NT2/D1 (cell line): ENCODE measurements at regions not wholly inside any gene's neighbourhood (a gene's known extent, or its start where the extent isn't known, plus 50 kb on each side); places are given as distances from the start of the nearest gene placed in this dataset.

ENCODE experiments used
- DNase-seq: peaks from one replicate; pipeline ENCODE4 v3.0.0-alpha.2; 2011; ENCODE audit warnings: low read depth, low spot score
- H3K27me3 ChIP-seq: 2 replicates; pipeline ENCODE4 v1.6.0; 2011; ENCODE audit warnings: mild to moderate bottlenecking; ENCODE audit not compliant: insufficient read length, insufficient read depth
- H3K36me3 ChIP-seq: 2 replicates; pipeline ENCODE4 v1.6.1; 2011; ENCODE audit warnings: mild to moderate bottlenecking, low read length, mixed read lengths; ENCODE audit not compliant: insufficient read depth, insufficient read length
- H3K4me1 ChIP-seq: 2 replicates; pipeline ENCODE4 v1.5.1; 2011; ENCODE audit not compliant: insufficient read depth, insufficient read length
- H3K4me3 ChIP-seq: 2 replicates; pipeline ENCODE4 v1.5.1; 2011; ENCODE audit warnings: low read depth; ENCODE audit not compliant: insufficient read length
- H3K9ac ChIP-seq: 2 replicates; pipeline ENCODE4 v1.6.0; 2011; ENCODE audit warnings: low read depth; ENCODE audit not compliant: insufficient read length
- H3K9me3 ChIP-seq: 2 replicates; pipeline ENCODE4 v1.5.1; 2011; ENCODE audit warnings: mild to moderate bottlenecking, low read length; ENCODE audit not compliant: insufficient read depth
- SUZ12 ChIP-seq: IDR thresholded peaks from 2 replicates; pipeline ENCODE4 v1.6.1; 2011; ENCODE audit not compliant: insufficient read length, insufficient read depth; ENCODE audit errors: extremely low read depth
- YY1 ChIP-seq: IDR thresholded peaks from 2 replicates; pipeline ENCODE4 v1.6.1; 2011; ENCODE audit not compliant: insufficient read length, insufficient read depth
- ZNF274 ChIP-seq: IDR thresholded peaks from 2 replicates; pipeline ENCODE4 v1.6.1; 2011; ENCODE audit warnings: mild to moderate bottlenecking, low read depth, low read length

DNA sequence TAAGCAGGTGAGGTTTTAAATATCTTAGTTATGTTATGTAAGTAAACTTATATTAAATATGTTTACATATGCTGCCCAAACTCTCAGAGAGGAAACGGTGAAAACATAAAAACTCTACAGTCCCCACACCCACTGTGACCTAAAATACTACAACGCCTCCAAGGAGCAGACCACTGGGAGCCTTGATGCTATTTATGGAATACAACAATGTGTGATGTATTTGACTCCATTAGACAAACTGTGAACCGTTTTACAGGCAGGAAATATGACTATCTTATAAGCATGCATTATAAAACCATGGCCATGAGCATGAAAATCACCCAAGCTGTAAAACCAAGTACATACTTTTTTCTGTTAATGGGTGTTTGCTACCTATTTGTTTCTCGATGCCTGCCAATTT, 379.5 kb upstream of the TBL1XR1 start:
- H3K9ac ChIP-seq = no peak overlapping the region
- no peaks in the 10 kb centered on the region for H3K27me3 ChIP-seq
- no peak overlapping the region for H3K4me3 ChIP-seq
- H3K9me3 ChIP-seq = no peaks in the 10 kb centered on the region
- no peak for DNase-seq
- no peak for TF ChIP-seq ZNF274
- no peak for TF ChIP-seq YY1
- no peak for TF ChIP-seq SUZ12
- H3K36me3 ChIP-seq = no peaks in the 10 kb centered on the region
- peaks cover 2% of the 10 kb centered on the region for H3K4me1 ChIP-seq

DNA sequence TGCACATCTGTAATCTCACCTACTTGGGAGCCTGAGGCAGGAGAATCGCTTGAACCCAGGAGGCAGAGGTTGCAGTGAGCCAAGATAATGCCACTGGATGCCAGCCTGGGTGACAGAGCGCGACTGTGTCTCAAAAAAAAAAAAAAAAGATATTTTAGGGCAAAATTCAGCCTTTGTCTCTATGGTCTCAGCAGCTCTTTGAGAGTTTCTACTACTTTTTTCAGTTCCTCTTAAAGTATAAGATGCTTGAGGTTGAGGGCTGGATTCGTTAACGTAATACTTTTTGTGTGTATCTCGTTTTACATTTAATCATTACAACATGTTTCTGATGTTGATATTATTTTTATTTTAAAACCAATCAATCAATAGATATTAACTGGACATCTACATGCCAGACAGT, 381.2 kb upstream of the TBL1XR1 start:
- no peaks in the 10 kb centered on the region for H3K27me3 ChIP-seq
- H3K9ac ChIP-seq = no peak overlapping the region
- no peaks in the 10 kb centered on the region for H3K36me3 ChIP-seq
- DNase-seq = no peak
- no peak overlapping the region for H3K4me3 ChIP-seq
- peaks cover 2% of the 10 kb centered on the region for H3K4me1 ChIP-seq
- TF ChIP-seq ZNF274 (no peak), SUZ12 (no peak), YY1 (no peak)
- no peaks in the 10 kb centered on the region for H3K9me3 ChIP-seq

- H3K4me3 ChIP-seq = no peak overlapping the region
- no peaks in the 10 kb centered on the region for H3K4me1 ChIP-seq
- H3K9me3 ChIP-seq = no peaks in the 10 kb centered on the region
- no peaks in the 10 kb centered on the region for H3K27me3 ChIP-seq
- no peaks in the 10 kb centered on the region for H3K36me3 ChIP-seq
- DNase-seq = no peak
- no peak overlapping the region for H3K9ac ChIP-seq
- TF ChIP-seq SUZ12 (no peak), YY1 (no peak), ZNF274 (no peak)
Measured at GRCh38 chr3:177579419-177579818, 382.1 kb upstream of the TBL1XR1 start.

- TF ChIP-seq SUZ12 (no peak), ZNF274 (no peak), YY1 (no peak)
- H3K9ac ChIP-seq = no peak overlapping the region
- no peaks in the 10 kb centered on the region for H3K27me3 ChIP-seq
- no peak for DNase-seq
- H3K4me1 ChIP-seq = no peaks in the 10 kb centered on the region
- H3K4me3 ChIP-seq = no peak overlapping the region
- no peaks in the 10 kb centered on the region for H3K9me3 ChIP-seq
- no peaks in the 10 kb centered on the region for H3K36me3 ChIP-seq
Measured at GRCh38 chr3:177580437-177580836, 383.2 kb upstream of the TBL1XR1 start.

GRCh38 chr3:177585271-177585670, 388.0 kb upstream of the TBL1XR1 start:
- no peaks in the 10 kb centered on the region for H3K27me3 ChIP-seq
- DNase-seq = no peak
- TF ChIP-seq YY1 (no peak), SUZ12 (no peak), ZNF274 (no peak)
- no peaks in the 10 kb centered on the region for H3K36me3 ChIP-seq
- no peak overlapping the region for H3K9ac ChIP-seq
- no peaks in the 10 kb centered on the region for H3K4me1 ChIP-seq
- no peak overlapping the region for H3K4me3 ChIP-seq
- peaks cover 14% of the 10 kb centered on the region; the same call in 1 of the 2 replicates for H3K9me3 ChIP-seq

DNA sequence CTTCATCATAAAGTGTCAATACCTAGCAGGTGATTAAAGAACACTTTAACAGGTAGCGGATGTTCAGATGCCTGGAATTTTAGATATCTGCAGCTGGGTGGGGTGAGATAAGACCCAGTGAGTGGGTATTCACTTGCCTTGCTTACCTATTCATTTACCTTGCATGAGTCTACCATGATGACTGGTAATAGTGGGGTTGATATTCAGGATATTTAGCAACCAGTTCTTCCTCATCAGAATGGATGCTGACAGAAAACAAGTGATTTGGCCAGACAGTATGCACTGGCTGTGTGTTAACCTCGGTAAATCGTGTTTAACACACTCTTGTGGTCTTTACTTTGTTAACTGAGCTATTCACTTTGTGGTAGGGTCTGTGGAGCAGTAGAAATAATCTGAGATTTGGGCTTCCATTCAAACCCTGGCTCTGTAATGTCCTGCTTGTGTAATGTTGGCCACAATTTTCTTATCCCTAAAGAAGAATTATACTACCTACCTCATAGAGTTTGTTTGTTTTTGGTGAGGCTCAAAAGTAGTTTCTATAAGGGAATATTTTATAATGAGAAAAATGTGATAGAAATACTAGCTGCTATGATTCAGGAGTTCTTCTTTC, 391.9 kb upstream of the TBL1XR1 start:
- TF ChIP-seq YY1 = no peak
- no peak for TF ChIP-seq SUZ12
- no peak for TF ChIP-seq ZNF274
- Histone ChIP-seq H3K4me3 (no peak overlapping the region), H3K36me3 (no peaks in the 10 kb centered on the region), H3K9me3 (peaks cover 14% of the 10 kb centered on the region; the same call in 1 of the 2 replicates), H3K27me3 (no peaks in the 10 kb centered on the region), H3K4me1 (no peaks in the 10 kb centered on the region), H3K9ac (no peak overlapping the region)
- no peak for DNase-seq

DNA sequence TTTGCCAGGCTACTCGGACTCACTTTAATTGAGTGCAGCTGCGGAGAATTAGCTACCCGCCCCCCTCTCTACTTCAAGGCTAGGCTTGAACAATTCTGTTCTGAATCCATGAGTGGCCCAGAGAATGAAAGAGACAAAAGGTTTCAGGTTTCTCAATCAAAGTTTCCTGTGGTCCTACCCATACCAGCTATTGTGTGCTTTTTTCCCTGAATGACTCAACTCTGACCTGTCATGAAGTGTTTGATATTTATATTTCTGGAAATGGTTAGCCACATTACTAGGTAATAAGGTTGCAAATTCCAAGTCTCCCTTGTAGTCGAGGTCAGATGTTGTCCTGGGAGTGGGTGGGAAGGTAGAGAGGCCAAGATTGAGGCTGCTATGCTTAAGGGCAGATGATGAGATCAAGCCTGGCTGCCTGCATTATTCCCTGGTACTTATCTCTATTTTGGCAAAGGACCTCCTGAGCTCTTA, 392.7 kb upstream of the TBL1XR1 start:
- H3K9me3 ChIP-seq = peaks cover 14% of the 10 kb centered on the region; the same call in 1 of the 2 replicates
- H3K27me3 ChIP-seq = no peaks in the 10 kb centered on the region
- H3K4me1 ChIP-seq = no peaks in the 10 kb centered on the region
- no peak overlapping the region for H3K9ac ChIP-seq
- H3K4me3 ChIP-seq = no peak overlapping the region
- H3K36me3 ChIP-seq = no peaks in the 10 kb centered on the region
- TF ChIP-seq SUZ12 (no peak), ZNF274 (no peak), YY1 (no peak)
- DNase-seq = no peak
